ENCODE measurements at regions not wholly inside any gene's neighbourhood (a gene's known extent, or its start where the extent isn't known, plus 50 kb on each side); places are given as distances from the start of the nearest gene placed in this dataset.
A peak's percentile ranks its signal among the peaks of the same experiment; 100 is the strongest.

- no peak for DNase-seq
These were observed 304.2 kb downstream of the ENC1 start for GRCh38 chr5:74336297-74336696.

- no peak for DNase-seq
These were observed 305.7 kb downstream of the ENC1 start for GRCh38 chr5:74334762-74335384.

- DNase-seq = no peak
These were observed 306.3 kb downstream of the ENC1 start for GRCh38 chr5:74334062-74334761.

- DNase-seq = no peak
These were observed 307.1 kb downstream of the ENC1 start for GRCh38 chr5:74333430-74333829.

DNA sequence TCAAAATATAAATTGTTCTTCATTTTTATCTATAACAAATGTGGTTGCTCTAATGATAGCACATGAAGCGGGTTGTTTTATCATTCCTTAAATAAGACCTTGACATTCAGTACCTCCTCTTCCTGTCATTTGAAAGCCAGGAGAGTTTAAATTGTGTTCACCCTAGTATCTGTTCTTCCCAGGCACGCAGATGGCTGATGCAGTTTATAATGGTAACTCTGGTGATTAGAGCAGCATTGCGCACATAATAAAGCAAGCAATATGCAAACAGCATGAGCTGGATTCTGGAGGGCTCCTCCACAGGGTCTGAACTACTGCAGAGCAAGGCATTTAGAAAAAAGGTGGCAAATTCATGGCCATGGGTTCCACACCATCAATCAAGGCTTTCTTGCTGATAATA lies 307.8 kb downstream of the ENC1 start:
- DNase-seq = no peak

GRCh38 chr5:74332006-74332405 lies 308.5 kb downstream of the ENC1 start:
- DNase-seq = no peak

GRCh38 chr5:74328221-74328630 lies 312.3 kb downstream of the ENC1 start:
- no peak for DNase-seq

GRCh38 chr5:74327339-74327685 lies 313.2 kb downstream of the ENC1 start:
- no peak for DNase-seq

GRCh38 chr5:74326571-74327338 lies 313.8 kb downstream of the ENC1 start:
- DNase-seq = peak; percentile 84

- no peak for DNase-seq
These were observed 314.7 kb downstream of the ENC1 start for GRCh38 chr5:74325866-74326265.

DNA sequence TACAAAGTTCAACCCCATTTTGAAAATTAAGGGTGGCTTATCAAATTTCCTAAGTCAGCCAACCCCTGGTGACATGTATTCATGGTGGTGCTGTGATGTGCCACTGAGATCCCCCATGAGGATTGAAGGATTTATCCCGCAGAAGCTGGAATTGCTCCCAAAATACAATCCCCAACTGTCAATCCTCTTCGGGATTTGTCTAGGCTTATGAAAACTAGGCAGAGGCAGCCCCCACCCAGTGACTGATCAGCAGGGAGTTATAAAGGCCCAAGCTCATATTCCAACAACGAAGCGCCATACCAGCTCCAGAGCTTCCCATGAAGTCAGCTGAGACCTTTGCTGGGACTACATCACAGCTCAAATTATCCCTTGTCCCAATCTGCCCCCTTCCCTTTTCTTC lies 316.0 kb downstream of the ENC1 start:
- DNase-seq = no peak

- DNase-seq = no peak
These were observed 317.6 kb downstream of the ENC1 start for GRCh38 chr5:74322944-74323343.

- DNase-seq = no peak
These were observed 318.3 kb downstream of the ENC1 start for GRCh38 chr5:74322191-74322590.

GRCh38 chr5:74321326-74321725 lies 319.2 kb downstream of the ENC1 start:
- DNase-seq = no peak

DNA sequence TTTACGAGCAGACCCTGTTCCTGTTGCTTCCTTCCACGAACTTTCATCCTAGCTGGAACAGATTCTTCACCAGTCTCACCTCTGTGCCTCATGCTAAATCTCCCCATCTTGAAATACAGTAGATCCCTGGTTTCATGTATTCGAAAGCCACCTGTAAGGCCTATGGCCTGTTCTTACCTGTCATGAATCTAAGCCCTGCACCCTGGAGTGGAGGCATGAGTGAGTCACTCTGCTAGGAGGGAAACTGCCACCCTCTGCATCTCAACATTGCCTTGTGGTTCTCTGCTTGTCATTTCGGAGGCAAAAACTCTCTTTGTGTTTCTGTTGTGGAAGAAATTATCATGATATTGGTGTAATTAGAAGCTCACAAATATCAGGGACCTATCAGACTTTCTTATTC lies 320.0 kb downstream of the ENC1 start:
- DNase-seq = no peak

- peak; percentile 51 for DNase-seq
These were observed 321.5 kb downstream of the ENC1 start for GRCh38 chr5:74319076-74319475.

DNA sequence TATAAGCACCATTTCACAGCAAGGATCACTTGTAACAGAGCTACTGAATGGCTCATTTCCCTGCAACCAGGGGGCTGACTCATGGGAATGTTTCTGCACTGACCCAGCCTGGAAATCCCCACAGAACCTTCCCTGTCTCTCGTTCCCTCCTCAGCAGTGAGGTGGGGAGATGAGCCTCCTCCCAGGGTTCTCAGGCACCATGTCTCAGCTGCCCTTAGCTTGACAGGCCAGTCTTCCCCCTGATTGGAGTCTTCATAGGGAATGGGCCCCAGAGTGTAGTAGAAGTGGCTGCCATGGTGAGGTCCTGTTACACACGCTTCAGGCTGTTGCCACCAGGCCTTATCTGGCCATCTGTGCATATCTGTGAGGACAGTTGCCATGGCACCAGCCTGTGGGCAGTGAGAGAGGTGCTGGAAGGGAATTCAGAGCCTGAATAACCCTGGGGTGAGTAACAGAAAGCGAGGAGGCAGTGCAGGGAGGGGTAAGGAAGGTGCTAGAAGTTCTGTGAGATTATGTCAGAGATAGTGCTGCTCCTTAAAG lies 324.4 kb downstream of the ENC1 start:
- DNase-seq = peak; percentile 38

GRCh38 chr5:74314906-74315305 lies 325.6 kb downstream of the ENC1 start:
- no peak for DNase-seq

GRCh38 chr5:74313896-74314295 lies 326.6 kb downstream of the ENC1 start:
- no peak for DNase-seq

GRCh38 chr5:74312746-74313145 lies 327.8 kb downstream of the ENC1 start:
- DNase-seq = no peak

DNA sequence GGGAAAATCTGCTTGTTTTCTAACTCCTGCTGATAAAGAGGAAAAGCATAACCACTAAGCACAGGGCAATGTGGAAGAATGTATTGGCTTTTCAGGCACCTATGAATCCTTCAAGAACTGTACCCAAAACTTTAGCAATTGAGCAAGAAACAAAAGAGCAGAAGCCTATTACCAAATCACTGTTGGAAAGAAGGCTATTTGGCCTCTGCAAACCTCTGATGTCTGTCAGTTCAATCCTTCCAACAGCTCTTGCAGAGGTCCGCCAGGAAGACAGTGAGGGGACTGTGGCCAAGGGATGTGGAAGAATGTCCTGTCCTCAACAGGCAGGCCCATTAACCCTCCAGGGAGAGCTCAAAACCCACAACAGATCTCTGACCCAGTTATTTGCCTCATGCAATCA lies 328.6 kb downstream of the ENC1 start:
- DNase-seq = no peak

DNA sequence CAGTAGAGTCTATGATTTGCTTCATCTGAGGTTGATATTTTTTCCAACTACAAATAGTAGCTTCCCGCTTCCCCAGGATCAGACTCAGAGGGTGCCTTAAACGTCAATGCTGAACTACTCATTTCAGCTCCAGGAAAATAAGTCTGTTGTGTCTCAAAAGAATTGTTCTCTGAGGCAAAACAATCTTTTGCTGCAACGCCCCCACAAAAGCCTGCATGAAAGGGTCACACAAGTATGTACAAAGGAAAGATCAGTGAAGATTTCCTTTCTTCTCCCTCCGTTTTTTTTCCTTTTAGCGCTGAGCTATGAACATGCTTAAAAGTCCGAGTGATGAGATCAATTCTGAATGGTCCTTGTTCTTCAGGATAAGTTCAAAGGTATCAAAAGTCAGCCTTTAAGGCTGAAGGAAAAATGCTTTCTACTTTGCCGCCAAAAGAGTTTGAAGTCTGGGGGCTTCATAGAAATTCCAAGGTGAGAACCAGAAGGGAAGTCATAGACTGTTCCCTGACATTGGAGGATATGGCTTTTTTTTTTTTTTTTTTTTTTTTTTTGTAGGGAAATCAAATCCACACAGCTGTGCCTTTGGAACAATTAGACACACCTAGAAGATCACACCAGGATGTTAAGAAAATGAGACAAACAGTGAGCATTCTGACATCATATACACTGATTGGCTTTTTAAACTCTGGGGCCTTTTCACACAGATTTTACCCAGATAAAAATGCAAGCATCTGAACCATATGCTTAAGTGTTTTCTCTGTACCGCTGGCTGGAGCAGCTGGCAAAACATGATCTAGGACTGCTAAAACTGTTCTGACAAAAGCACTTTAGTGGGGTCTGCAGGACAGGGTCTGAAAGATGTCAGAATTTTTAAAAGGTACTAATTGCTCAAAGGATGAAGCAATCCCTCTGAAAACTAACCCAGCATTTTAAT lies 329.3 kb downstream of the ENC1 start:
- DNase-seq = no peak

GRCh38 chr5:74310386-74310785 lies 330.1 kb downstream of the ENC1 start:
- no peak for DNase-seq
